ENCODE measurements at regions not wholly inside any gene's neighbourhood (a gene's known extent, or its start where the extent isn't known, plus 50 kb on each side); places are given as distances from the start of the nearest gene placed in this dataset.

- Histone ChIP-seq H3K23me2 (ENCODE audit: low read depth, low read length) (no peaks in the 10 kb centered on the region), H3K79me2 (ENCODE audit: control insufficient read depth in 1 of 2, insufficient read depth in 2 of 2, low read length in 2 of 2) (no peaks in the 10 kb centered on the region), H2AFZ (ENCODE audit: low read length) (no peak overlapping the region), H3K23ac (ENCODE audit: insufficient read length) (no peak overlapping the region), H3K56ac (replicated peaks; ENCODE audit: insufficient read length, low read depth, low read length) (no peak overlapping the region), H2BK120ac (replicated peaks; ENCODE audit: low read depth, low read length) (no peak overlapping the region), H3K18ac (ENCODE audit: extremely low read depth, low read length) (no peak overlapping the region), H4K20me1 (replicated peaks in 1 of 2; ENCODE audit: control insufficient read depth in 1 of 2, insufficient read depth in 2 of 2, low read length in 2 of 2) (no peaks in the 10 kb centered on the region), H3K14ac (ENCODE audit: insufficient read length) (no peak overlapping the region), H3K27ac (ENCODE audit: low read depth, low read length) (no peak overlapping the region), H3K9ac (replicated peaks in 1 of 4; ENCODE audit: extremely low read depth in 1 of 4, low read depth in 3 of 4, low read length in 3 of 4) (no peak overlapping the region), H3K4me1 (replicated peaks in 1 of 4; ENCODE audit: control insufficient read depth in 3 of 4, insufficient read depth in 4 of 4, low read length in 3 of 4) (peaks cover 0 to 5% (median 2%) of the 10 kb centered on the region in 4 experiments; a peak in 2 of 7 replicates), H4K5ac (ENCODE audit: insufficient read length, low read depth, low read length) (no peak overlapping the region), H2AK5ac (ENCODE audit: low read depth, low read length) (no peak overlapping the region), H3K4ac (replicated peaks; ENCODE audit: insufficient read length, low read depth, low read length) (no peak overlapping the region), H2BK12ac (ENCODE audit: low read depth, low read length) (no peak overlapping the region), H2BK5ac (ENCODE audit: low read depth, low read length) (no peak overlapping the region), H3K4me3 (ENCODE audit: extremely low read depth in 1 of 4, insufficient read depth in 2 of 4, low read depth in 3 of 4, low read length in 4 of 4) (no peak overlapping the region), H3K36me3 (ENCODE audit: control insufficient read depth in 2 of 4, insufficient read depth in 4 of 4, low read length in 3 of 4) (no peaks in the 10 kb centered on the region), H2BK15ac (ENCODE audit: low read length) (no peak overlapping the region), H4K91ac (replicated peaks; ENCODE audit: insufficient read length, low read length) (no peak overlapping the region), H3K4me2 (ENCODE audit: insufficient read depth in 1 of 2, low read depth in 2 of 2, low read length in 2 of 2) (no peak overlapping the region), H2BK20ac (ENCODE audit: low read length) (no peak overlapping the region), H4K8ac (ENCODE audit: extremely low read depth, insufficient read depth, low read length) (no peak overlapping the region), H3K79me1 (ENCODE audit: low read depth, low read length) (no peaks in the 10 kb centered on the region), H3K9me3 (ENCODE audit: insufficient read depth in 2 of 2, low read depth in 1 of 2, low read length in 1 of 2) (no peaks in the 10 kb centered on the region), H3K27me3 (replicated peaks in 1 of 4; ENCODE audit: control insufficient read depth in 3 of 4, extremely low read depth in 1 of 4, insufficient read depth in 3 of 4, low read length in 3 of 4) (no peaks in the 10 kb centered on the region)
- 85% methylated on average over 5 of the region's 5 CpGs; no CpG with 5 or more reads in 1 of the 2 experiments for WGBS, 2 experiments (ENCODE audit: extremely low coverage in 1 of 2, insufficient coverage in 1 of 2, insufficient read length in 1 of 2, insufficient replicate concordance in 2 of 2, low coverage in 1 of 2, low lambda C conversion rate in 2 of 2, missing lambda C conversion rate in 1 of 2)
- CTCF ChIA-PET (ENCODE audit: partially characterized antibody): interaction anchor here (0.9 kb wide), 1 partner anchor 12 kb away, joined by 3 read pairs; no protein-coding TSS in a partner anchor
- FAIRE-seq (no peak), DNase-seq (ENCODE audit: low read depth in 1 of 2, low spot score in 2 of 2) (no peak)
- POLR2A ChIA-PET (ENCODE audit: partially characterized antibody): no interaction called here
- TF ChIP-seq EZH2 (IDR thresholded peaks at IDR 0.05; ENCODE audit: low read depth, low read length, severe bottlenecking): no peak
- no peak for TF ChIP-seq KDM4A (IDR thresholded peaks at IDR 0.05; ENCODE audit: low read depth, low read length, severe bottlenecking)
- TF ChIP-seq EGR1 (IDR thresholded peaks at IDR 0.05; ENCODE audit: borderline replicate concordance, low read depth, low read length): no peak
- TF ChIP-seq NRF1 (IDR thresholded peaks at IDR 0.05; ENCODE audit: low read depth, low read length): no peak
- TF ChIP-seq RNF2 (IDR thresholded peaks at IDR 0.05; ENCODE audit: borderline replicate concordance, low read depth, low read length, missing control alignments, poor library complexity, severe bottlenecking): no peak
- TF ChIP-seq SRF (IDR thresholded peaks at IDR 0.05; ENCODE audit: low read depth, low read length): no peak
- TF ChIP-seq RXRA (IDR thresholded peaks at IDR 0.05; ENCODE audit: insufficient read depth, low read depth, low read length): no peak
- no peak for TF ChIP-seq SP2 (IDR thresholded peaks at IDR 0.05; ENCODE audit: low read length)
- no peak for TF ChIP-seq CBX8 (IDR thresholded peaks at IDR 0.05; ENCODE audit: borderline replicate concordance, low read depth, low read length)
- TF ChIP-seq GTF2F1 (IDR thresholded peaks at IDR 0.05; ENCODE audit: borderline replicate concordance, low read depth, low read length): no peak
- no peak for TF ChIP-seq JUND (IDR thresholded peaks at IDR 0.05; ENCODE audit: low read length)
- TF ChIP-seq MAFK (IDR thresholded peaks at IDR 0.05; ENCODE audit: low read depth, low read length): no peak
- no peak for TF ChIP-seq TAF1 (IDR thresholded peaks at IDR 0.05; ENCODE audit: low read depth, low read length)
- TF ChIP-seq POU5F1 (IDR thresholded peaks at IDR 0.05; ENCODE audit: low read depth, low read length): no peak
These were observed 212.3 kb upstream of the TMEM161B start for GRCh38 chr5:88480801-88481499.
